Lower leg skin (tissue), 3 donors: ENCODE measurements at regions not wholly inside any gene's neighbourhood (a gene's known extent, or its start where the extent isn't known, plus 50 kb on each side); places are given as distances from the start of the nearest gene placed in this dataset.

Experiments
- POLR2A ChIP-seq, 2 donors: fragments of 450-650 bp; IDR thresholded peaks; one replicate each; pipeline ENCODE4 v1.6.1; 2016 to 2017; ENCODE audit warnings: antibody characterized with exemption in 2 of 2, mild to moderate bottlenecking in 1 of 2, moderate library complexity in 1 of 2
- TF ChIP-seq, protein P1 (sequence below), 3 donors: fragments of 450-650 bp; IDR thresholded peaks; one replicate each; pipeline ENCODE4 v1.5.1; 2016; ENCODE audit warnings: antibody characterized with exemption in 3 of 3, mild to moderate bottlenecking in 3 of 3, moderate library complexity in 2 of 3

DNA sequence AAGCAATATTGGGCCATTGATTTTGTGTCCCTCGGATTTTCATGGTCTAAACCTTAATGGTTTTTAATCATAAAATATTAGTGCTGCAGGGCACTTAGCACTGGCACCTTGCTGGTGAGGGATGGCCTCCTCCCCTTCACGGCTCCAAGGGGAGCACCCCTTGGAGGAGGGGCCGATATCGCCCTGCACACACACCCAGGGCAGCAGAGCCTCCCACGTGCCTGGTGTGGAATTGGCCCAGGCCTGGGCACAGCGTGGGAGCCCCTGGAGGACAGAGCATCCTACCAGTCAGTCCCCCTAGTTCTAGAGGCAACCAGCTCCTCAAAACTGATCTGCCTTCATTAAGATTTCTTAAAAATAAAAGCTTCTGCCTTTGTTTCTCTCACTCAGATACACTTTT, 90.7 kb upstream of the CSF3R start:
- TF ChIP-seq, protein P1, sequence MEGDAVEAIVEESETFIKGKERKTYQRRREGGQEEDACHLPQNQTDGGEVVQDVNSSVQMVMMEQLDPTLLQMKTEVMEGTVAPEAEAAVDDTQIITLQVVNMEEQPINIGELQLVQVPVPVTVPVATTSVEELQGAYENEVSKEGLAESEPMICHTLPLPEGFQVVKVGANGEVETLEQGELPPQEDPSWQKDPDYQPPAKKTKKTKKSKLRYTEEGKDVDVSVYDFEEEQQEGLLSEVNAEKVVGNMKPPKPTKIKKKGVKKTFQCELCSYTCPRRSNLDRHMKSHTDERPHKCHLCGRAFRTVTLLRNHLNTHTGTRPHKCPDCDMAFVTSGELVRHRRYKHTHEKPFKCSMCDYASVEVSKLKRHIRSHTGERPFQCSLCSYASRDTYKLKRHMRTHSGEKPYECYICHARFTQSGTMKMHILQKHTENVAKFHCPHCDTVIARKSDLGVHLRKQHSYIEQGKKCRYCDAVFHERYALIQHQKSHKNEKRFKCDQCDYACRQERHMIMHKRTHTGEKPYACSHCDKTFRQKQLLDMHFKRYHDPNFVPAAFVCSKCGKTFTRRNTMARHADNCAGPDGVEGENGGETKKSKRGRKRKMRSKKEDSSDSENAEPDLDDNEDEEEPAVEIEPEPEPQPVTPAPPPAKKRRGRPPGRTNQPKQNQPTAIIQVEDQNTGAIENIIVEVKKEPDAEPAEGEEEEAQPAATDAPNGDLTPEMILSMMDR (IDR thresholded peaks at IDR 0.05): no peak
- TF ChIP-seq POLR2A (IDR thresholded peaks at IDR 0.05): no peak
